ENCODE measurements at regions not wholly inside any gene's neighbourhood (a gene's known extent, or its start where the extent isn't known, plus 50 kb on each side); places are given as distances from the start of the nearest gene placed in this dataset.
"Not testable (repeated sequence)": the region's sequence is repeated elsewhere in the genome, so short reads cannot be mapped to it uniquely, and the experiment has no call there.

DNA sequence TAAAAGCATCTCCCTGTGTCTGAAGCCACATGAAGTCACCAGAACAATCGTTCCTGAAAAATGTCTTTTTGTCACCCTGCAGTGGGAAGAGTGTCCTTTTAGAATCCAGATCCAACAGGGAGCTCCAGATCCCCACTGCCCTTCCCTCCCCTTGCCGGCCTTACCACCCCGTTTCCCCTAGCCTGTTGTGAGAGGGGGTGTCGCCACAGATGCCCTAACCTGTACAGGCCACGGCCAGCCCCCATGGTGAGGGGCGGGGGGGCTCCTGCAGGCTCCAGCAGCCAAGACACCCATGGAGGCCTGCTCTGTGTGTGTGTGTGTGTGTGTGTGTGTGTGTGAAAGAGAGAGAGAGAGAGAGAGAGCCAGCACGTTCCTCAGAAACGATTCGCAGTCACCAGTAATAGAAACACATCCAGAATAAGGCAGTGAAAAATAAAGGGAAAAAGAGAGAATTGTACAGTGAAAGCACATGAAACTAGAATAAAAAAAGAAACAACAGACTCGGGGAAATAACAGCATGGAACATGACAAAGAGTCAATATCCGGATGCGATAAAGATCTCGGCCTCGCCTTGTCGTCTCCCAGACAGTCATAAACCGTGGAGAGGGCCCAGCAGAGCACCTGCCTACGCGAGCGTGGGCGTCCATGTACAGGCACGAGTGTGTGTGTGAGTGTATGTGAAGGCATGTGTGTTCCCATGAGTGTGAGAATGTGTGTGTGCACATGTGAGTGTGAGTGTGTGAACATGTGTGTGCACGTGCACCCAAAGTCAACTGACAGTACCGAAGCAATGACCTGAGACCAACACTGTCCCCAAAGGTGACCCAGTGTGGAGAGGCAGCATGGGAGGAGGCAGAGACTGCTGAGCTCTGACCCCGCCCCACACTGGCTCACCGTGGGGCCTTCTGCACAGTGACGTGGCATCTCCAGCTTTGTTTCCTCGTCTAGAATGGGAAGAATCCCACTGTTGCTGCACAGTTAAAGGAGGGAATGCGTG is 303.8 kb downstream of the NPHP4 start:
- intact Hi-C loops (cut with micrococcal nuclease) = no loop called here

DNA sequence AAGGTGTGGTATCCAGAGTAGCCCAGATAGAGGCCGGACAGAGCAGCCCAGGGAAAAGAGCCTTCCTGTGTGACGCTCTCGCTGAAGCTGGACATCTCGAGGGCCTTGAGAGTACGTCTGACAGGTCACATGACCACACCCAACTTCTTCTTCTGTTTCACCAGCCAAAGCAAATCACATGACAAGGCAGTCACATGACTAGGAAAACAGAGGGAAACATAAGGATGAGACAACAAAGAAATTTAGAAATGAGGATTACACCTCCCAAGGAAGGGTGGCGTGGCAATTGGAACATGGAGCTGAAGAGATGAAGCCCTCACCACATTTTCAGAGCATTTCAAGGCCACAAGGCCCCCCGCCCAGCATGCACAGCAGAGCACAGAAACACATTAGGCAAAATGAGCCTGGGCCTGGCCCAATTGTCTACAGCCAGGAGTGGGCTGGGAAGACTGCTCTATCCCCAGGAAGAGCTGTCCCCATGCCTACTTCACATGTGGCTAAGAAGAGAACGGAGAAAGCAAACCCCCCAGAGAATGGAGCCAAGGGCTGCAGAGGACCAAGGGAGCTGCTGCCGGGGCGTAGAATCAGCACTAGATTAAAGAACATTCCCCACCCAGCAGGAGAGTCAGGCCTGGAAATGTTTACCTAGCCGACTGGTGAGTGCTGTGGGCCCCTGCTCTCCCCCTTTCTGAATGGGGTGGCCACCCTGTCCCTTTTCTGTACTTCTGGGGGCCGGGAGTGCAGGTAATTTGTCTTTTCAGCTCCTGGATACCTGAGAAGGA is 305.1 kb downstream of the NPHP4 start:
- intact Hi-C loops (cut with micrococcal nuclease) = no loop called here

DNA sequence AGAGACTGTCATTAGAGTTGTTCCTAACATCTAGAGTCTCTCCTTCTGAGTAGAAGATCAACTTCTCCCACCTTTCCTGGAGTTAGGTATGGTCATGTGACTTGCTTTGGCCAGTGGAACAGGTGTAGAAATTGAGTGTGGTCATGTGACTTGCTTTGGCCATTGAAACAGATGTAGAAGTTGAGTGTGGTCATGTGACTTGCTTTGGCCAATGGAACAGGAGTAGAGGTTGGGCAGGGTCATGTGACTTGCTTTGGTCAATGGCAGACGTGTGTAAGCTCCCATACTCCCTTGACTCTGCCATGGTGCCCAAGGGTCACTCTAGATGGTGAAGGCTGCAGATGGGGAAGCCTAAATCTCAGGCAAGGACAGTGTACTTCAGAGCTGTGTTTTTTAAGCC is 306.0 kb downstream of the NPHP4 start:
- intact Hi-C loops (cut with micrococcal nuclease) = no loop called here

DNA sequence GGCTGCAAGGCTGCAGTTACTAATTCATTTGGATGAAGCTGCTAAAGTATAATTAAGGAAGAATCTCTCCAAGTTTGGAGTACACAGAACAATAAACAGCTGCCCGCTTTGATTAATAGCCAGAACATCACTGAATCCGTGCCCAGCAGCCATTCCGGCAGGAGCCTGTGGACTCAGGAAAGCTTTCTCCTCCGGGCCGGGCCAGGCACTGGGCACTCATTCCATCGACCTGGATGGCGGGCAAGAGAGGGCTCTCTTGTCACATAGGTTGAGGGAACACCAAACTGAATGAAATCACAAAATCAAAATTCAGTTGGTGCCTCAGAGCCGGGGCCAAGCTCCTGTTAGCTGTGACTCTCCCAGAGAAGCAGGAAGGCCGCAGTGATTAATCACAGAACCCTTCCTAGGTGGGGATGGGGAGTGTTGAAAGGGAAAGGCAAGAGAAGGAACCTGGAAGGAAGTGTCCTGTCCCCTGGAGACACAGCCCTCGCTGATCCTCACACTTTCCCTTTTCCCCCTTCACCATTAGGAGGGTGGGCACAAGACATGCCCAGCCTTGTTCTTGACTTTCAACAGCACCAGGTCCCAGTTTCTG is 306.7 kb downstream of the NPHP4 start:
- intact Hi-C loops (cut with micrococcal nuclease) = no loop called here

DNA sequence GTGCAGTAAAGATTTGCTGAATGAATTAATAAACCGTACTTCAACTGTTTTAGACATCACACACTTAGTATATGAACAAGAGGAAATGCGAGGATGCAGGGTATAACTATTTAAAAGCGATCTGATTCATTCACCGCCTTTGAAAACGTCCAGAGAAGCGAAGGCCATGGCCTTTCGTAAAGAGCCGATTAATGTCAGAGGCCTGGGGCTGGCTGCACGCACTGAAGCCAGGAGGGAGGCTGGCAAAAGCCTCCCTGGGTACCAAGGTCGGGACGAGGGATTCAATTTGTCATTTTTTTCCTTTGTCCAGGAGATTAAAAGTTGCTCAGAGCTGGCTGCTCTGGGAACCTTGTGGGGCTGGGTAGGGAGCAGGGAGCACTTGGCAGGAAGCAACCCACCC is 307.4 kb downstream of the NPHP4 start:
- intact Hi-C loops (cut with micrococcal nuclease) = no loop called here

DNA sequence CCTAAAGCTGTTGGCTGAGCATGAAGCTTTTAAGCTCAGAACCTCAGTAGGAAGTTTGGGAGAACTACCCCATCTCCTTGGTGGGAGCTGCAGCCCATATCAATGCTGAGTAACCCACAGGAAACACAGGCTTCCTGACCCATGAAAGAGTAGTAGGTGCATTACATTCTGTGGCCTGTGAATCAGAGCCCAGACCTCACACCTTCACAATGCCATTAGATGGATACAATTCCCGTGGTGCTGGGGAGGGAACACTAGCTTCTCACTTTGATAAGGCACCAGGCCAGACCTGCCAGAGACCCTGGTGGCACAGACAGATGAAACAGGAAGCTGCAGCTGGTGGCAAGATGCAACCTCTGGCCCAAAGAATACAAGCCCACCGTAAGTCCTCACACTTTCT is 308.8 kb downstream of the NPHP4 start:
- intact Hi-C loops (cut with micrococcal nuclease) = no loop called here

DNA sequence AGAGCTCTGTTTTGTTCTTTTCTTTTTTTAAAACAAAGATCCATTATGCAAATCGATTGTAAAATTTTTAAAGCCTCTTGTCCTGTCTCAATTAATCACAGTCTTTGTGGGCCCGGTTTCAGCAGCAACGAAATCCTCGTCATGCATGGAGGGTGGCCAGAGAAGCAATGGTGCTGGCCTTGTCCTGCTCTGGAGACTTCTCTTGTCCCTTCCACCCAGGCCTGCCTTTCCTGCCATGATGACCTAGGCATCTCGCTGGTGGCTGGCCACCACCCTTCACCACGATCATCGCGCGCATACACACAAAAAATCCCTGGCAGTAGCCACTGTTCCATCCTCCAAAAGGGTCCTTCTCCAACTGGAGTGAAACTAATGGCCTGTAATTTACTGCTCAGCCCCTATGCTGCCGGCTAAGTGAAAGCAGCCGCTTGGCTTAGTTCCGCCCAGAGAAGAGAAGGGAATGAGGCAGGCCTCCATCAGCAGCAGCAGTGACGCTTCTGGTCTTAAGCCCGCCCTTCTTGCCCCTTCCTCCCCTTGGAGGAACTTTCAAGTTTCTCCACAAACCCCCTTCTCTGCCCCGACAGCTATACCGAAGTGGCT is 309.5 kb downstream of the NPHP4 start:
- intact Hi-C loops (cut with micrococcal nuclease) = no loop called here

DNA sequence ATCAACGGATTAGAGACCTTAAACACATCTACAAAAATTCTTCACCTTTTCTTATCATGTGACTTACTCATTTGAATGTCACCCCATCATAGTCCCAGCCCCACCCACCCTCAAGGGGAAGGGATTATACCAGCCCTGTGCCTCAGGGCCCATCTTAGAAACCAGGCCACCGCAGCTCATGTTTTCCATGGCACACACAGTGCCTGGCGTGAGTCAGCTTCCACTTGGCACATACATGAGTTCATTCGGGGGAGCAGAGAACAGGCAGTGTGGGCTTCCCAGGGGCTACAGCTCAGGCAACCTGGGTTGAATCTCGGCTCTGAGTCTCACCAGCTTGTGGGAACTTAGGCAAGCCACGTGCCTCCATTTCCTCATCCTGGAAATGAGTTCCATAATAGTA is 310.6 kb downstream of the NPHP4 start:
- intact Hi-C loops (cut with micrococcal nuclease) = no loop called here

DNA sequence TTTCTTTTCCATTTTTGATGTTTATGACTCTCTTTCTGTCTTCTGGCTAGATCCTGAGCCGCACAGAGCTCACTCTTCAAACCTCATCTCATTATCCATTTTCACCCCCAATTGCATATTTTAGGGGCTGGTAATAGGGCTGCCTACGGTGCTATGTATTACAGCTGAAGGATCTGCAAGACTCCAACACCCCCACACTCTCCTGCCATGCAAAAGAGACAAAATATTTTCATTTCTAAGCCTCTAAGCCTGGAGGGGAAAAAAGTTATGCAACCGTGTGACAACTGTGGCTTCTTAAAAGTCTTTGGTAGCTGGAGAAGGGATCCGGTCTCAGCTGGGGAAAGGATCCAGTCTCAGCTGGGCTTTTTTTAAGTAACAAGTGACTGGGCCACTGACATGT is 311.6 kb downstream of the NPHP4 start:
- intact Hi-C loops (cut with micrococcal nuclease) = no loop called here

DNA sequence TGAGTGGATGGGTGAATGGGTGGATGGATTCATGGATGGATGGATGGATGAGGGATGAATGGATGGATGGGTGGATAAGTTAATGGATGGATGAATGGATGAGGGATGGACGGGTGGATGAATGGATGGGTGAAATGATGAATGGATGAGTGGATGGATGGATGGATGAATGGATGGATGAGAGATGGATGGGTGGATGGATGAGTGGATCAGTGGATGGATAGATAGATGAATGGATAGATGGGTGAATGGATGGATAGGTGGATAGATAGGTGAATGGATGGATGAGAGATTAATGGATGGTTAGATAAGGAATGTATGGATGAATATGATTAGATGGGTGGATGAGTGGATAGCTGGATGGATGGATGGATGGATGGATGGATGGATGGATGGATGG is 313.5 kb downstream of the NPHP4 start:
- intact Hi-C loops (cut with micrococcal nuclease) = no loop called here

DNA sequence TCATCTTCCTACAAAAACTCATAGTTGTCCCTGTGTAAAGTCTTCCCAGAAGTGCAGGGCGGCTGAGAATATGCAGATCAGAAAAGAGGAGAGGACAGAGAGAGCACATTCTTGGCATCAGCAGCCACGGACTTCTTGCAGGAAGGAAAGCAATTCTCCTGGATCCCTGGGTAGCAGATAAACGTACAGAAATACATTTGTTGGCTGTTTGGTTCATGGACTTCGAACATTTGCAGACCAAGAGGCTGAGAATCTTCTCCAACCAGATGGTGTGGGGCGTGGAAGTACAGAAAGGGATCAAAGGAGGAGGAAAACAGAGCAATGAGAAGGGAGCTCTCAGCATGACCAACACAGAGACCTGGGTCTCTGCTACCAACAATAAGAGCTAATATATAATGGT is 319.9 kb downstream of the NPHP4 start:
- intact Hi-C loops (cut with micrococcal nuclease) = not testable (repeated sequence)

DNA sequence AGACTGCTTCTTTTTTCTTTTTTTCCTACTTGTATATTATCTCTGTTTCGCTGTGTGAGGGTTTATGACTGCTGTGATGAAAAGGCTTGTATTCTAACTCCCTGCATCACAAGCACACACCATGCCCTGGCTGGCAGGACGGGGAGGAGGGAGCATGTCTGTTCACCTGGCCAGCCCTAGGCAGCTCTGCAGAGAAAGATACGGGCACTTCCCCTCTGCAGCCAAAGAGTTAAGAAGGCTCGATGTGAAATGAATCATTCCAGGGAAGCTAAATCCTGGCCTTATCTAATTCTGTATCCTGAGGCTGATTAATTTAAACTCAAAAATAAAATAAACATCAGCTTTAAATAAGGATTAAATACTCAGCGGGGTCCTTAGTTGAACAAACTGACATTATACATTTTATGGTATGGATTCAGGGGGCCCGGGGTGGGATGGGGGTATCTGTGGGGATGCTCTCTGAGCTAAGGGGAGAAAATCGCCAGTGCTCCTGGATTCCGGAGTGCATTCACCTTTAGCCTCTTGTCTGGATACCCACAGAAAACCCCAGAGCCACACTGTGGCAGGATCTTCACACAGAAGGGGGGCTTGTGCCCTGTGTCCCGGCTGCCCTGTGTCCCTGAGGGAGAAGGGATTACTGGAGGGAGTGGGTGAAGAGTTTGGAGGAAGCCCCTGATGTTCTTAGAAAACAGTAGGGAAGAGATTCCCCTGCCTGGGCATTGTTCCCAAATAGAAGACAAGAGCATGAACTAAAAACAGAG is 321.5 kb downstream of the NPHP4 start:
- intact Hi-C loops (cut with micrococcal nuclease) = no loop called here

DNA sequence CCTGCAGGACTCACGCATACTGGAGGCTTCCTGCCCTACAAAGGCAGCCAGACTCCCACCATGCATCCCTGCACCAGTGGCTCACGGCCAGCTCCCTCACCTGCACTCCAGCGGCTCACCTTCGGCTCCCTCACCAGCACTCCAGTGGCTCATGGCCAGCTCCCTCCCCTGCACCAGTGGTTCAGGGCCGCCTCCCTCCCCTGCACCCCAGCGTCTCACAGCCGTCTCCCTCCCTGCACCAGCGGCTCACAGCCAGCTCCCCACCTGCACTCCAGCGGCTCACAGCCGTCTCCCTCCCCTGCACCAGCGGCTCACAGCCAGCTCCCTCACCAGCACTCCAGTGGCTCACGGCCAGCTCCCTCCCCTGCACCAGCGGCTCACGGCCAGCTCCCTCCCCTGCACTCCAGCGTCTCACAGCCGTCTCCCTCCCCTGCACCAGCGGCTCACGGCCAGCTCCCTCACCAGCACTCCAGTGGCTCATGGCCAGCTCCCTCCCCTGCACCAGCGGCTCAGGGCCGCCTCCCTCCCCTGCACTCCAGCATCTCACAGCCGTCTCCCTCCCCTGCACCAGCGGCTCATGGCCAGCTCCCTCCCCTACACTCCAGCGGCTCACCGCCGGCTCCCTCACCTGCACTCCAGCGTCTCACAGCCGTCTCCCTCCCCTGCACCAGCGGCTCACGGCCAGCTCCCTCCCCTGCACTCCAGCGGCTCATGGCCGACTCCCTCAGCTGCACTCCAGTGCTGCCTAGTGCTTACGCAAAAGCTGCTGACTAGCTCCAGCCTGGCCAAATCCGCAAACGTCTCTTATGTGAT is 324.5 kb downstream of the NPHP4 start:
- intact Hi-C loops (cut with micrococcal nuclease) = no loop called here

DNA sequence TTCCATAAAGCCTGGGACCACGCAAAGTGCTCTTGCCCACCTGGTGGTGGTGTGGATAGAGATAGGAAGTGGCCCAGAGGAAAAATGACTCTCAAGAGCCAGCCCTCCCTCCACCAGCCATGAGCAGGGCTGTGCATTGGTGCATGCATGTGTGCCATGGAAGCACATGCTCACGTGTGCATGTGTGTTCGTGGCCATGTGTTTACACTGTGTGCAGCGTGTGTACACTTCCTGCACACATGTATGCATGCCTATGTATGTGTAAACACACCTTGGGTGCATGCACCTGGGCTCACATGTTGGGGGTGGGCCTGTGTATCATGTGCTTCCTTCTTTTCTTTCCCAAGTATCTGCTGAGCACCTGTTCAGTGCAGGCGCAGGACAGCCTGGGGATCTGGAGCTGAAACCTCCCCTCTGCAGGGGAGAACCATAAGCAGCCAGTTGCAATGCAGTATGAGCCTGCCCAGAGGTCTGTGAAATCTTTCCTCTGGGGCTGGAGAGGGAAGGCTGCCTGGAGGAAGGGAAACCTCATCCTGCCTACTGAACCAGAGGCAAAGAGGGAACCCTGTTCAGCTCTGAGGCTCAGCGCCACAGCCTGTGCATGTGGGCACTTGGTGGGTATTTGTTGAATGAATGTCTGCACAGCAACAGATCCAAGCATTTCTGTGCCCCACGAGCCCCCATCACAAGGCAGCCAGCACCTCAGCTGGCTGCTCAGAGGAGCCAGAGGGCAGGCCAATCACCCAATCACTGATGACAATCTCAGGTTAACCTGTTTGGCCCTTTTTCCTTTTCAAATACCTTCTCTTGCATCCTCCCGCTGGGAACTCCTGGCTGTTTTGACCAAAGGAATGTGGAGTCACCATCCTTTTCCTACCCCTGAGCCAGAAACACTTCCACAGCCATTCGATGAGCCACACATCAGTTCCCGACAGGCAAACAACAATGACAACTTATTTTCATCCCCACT is 327.0 kb downstream of the NPHP4 start:
- intact Hi-C loops (cut with micrococcal nuclease) = no loop called here

DNA sequence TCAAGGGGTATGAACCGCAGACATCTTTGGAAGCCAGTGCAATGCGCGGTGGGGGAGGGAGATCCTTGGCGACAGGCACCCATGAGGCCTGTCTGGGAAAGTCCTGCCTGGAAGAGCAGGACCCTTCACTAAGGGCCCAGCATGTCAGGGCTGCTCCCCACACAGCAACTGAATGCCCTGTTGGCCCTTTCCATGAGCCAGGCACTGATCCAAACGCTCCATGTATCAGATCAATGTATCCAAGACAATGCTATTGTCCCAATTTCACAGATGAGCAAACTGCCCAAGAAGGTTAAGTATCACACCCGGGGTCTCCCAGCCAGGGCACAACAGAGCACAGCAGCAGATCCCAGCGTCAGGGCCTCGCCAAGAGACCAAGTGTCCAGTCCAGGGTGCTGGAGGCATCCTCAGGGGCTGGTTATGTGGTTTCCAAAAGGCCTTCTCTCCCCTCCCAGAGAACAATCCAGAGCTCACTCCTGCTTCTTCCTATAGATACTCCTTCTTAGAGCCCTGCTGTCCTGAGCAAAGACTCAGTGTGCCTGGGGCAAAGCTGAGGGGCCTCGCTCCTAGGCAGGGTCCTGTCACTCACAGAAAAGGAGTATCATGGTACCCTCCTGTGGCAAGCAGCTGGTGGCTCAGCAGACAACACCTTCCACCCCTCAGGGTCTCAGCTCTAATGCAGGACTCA is 328.0 kb downstream of the NPHP4 start:
- intact Hi-C loops (cut with micrococcal nuclease) = no loop called here

DNA sequence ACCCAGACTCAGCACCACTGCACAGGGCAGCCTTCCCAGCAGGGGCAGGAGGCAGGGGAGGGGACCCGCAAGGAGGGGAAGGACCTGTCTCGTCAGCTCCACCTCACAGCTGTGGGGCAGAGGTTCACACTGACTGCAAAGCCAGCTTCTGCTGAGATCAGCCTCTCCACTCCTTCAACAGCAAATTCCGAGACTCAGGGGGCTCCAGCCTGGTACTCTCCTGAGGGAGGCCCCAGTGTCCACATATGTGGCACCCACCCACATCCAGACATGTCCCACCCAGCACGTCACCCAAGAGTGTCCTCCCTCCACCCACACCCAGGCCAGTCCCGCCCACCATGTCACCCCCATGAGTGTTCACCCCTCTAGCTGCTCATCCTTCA is 329.5 kb downstream of the NPHP4 start:
- intact Hi-C loops (cut with micrococcal nuclease) = no loop called here

DNA sequence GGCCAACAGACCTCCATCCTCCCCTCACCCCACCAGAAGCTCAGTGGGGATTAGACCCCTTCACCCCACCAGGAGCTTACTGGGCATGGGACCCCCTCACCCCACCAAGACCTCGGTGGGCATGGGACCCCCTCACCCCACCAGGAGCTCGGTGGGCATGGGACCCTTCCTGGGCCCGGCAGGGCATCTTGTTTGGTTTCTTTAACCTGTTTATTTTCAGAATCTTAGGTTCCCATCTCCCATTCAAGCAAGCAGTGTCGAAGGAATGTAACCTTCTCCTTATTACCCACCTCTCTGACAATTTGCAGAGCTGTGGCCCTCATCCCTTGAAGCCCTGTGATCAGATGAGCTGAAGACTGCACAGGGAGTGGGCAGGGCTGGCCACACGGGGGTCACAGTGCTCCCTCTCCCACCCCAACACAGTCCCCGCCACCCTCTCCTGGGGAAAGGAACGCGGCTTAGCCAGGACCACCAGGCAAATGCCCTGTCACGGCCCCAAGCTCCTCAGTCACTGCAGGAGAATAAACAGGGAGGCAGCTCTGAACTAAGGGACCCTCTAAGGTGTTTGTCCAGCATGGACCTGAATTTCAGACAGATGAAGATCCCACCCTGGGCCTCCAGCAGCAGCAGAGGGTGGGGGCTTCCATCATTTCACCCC is 330.0 kb downstream of the NPHP4 start:
- intact Hi-C loops (cut with micrococcal nuclease) = no loop called here

Measured in T-helper 1 cell treated with Interleukin-12 subunit alpha and Interleukin-12 subunit beta and Interleukin-4 antibody, amounts not matched to agents 30 ng/mL and 1 ng/mL, for 36 hours (primary cell).